Caki2 (cell line): ENCODE measurements at regions not wholly inside any gene's neighbourhood (a gene's known extent, or its start where the extent isn't known, plus 50 kb on each side); places are given as distances from the start of the nearest gene placed in this dataset.
"Not testable (repeated sequence)": the region's sequence is repeated elsewhere in the genome, so short reads cannot be mapped to it uniquely, and the experiment has no call there.

Source experiments
- DNase-seq: peaks from one replicate; pipeline ENCODE4 v3.0.0-alpha.2; 2015; ENCODE audit warnings: low read depth
- in situ Hi-C: cut with HindIII; loops from 2 replicates; pipeline ENCODE4 v1.10.0; 2016; ENCODE audit warnings: low sequenced_read_pairs, low pct_unique_long_range_greater_than_20kb, mixed read lengths

GRCh38 chr1:148253808-148254207 is 101.7 kb upstream of the NBPF11 start:
- DNase-seq, in situ Hi-C loops: not testable (repeated sequence)

GRCh38 chr1:148248798-148249197 is 96.7 kb upstream of the NBPF11 start:
- in situ Hi-C loops, DNase-seq: not testable (repeated sequence)

- DNase-seq, in situ Hi-C loops: not testable (repeated sequence)
These were observed 94.3 kb upstream of the NBPF11 start for GRCh38 chr1:148246258-148246861.

- in situ Hi-C loops, DNase-seq: not testable (repeated sequence)
These were observed 93.8 kb upstream of the NBPF11 start for GRCh38 chr1:148245843-148246242.

- in situ Hi-C loops, DNase-seq: not testable (repeated sequence)
These were observed 93.4 kb upstream of the NBPF11 start for GRCh38 chr1:148245443-148245842.

- in situ Hi-C loops = not testable (repeated sequence)
These were observed 81.2 kb upstream of the NBPF11 start for GRCh38 chr1:148233250-148233649.

GRCh38 chr1:148228846-148229245 is 76.8 kb upstream of the NBPF11 start:
- DNase-seq, in situ Hi-C loops: not testable (repeated sequence)

More at GRCh38 chr1:148233250-148233649, 81.2 kb upstream of the NBPF11 start:
- DNase-seq = not testable (repeated sequence)

- DNase-seq, in situ Hi-C loops: not testable (repeated sequence)
These were observed 70.5 kb upstream of the NBPF11 start for GRCh38 chr1:148222399-148223159.

- in situ Hi-C loops, DNase-seq: not testable (repeated sequence)
These were observed 69.5 kb upstream of the NBPF11 start for GRCh38 chr1:148221593-148221992.

GRCh38 chr1:148219229-148219628 is 67.1 kb upstream of the NBPF11 start:
- in situ Hi-C loops, DNase-seq: not testable (repeated sequence)

- DNase-seq, in situ Hi-C loops: not testable (repeated sequence)
These were observed 59.1 kb upstream of the NBPF11 start for GRCh38 chr1:148211191-148211590.

GRCh38 chr1:148210624-148211023 is 58.5 kb upstream of the NBPF11 start:
- in situ Hi-C loops, DNase-seq: not testable (repeated sequence)

GRCh38 chr1:148210166-148210565 is 58.1 kb upstream of the NBPF11 start:
- in situ Hi-C loops, DNase-seq: not testable (repeated sequence)

- in situ Hi-C loops, DNase-seq: not testable (repeated sequence)
These were observed 49.9 kb upstream of the NBPF11 start for GRCh38 chr1:148202013-148202412.
